OCI-LY7 (cell line): ENCODE measurements at regions not wholly inside any gene's neighbourhood (a gene's known extent, or its start where the extent isn't known, plus 50 kb on each side); places are given as distances from the start of the nearest gene placed in this dataset.

Experiments used
- EZH2phosphoT487 ChIP-seq: fragments of 200-600 bp; sonication (generic); IDR thresholded peaks from 2 replicates; pipeline ENCODE4 v1.6.1; 2018; ENCODE audit warnings: low read depth, borderline replicate concordance, mild to moderate bottlenecking, mixed run types, antibody characterized with exemption, low read length, moderate library complexity, mixed read lengths
- TF ChIP-seq, protein P1 (sequence below): fragments of 200-600 bp; sonication (generic); conservative IDR thresholded peaks from 2 replicates; pipeline ENCODE4 v1.5.1; 2014; ENCODE audit warnings: mild to moderate bottlenecking, antibody characterized with exemption, low read length, moderate library complexity, mixed read lengths

DNA sequence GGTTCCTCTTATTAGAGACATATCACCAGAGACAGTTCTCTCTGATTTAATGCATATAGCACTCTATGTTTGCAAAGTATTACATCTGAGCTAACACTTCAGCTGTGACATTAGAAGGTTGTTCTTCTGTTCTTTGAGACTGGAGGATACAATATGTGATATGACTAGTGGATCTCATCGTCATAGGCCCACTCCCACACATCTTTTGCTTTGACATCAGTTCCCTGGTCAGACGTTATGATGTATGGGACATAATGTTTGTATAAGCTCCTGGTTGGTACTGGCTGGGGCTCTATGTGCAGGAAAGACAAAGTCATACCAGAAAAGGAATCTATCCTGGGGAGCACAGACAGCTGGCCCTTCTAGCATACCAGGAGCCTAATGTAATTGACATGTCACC is 57.7 kb upstream of the MAML3 start:
- TF ChIP-seq, protein P1, sequence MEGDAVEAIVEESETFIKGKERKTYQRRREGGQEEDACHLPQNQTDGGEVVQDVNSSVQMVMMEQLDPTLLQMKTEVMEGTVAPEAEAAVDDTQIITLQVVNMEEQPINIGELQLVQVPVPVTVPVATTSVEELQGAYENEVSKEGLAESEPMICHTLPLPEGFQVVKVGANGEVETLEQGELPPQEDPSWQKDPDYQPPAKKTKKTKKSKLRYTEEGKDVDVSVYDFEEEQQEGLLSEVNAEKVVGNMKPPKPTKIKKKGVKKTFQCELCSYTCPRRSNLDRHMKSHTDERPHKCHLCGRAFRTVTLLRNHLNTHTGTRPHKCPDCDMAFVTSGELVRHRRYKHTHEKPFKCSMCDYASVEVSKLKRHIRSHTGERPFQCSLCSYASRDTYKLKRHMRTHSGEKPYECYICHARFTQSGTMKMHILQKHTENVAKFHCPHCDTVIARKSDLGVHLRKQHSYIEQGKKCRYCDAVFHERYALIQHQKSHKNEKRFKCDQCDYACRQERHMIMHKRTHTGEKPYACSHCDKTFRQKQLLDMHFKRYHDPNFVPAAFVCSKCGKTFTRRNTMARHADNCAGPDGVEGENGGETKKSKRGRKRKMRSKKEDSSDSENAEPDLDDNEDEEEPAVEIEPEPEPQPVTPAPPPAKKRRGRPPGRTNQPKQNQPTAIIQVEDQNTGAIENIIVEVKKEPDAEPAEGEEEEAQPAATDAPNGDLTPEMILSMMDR = no peak
- no peak for TF ChIP-seq EZH2phosphoT487
